ENCODE measurements at regions not wholly inside any gene's neighbourhood (a gene's known extent, or its start where the extent isn't known, plus 50 kb on each side); places are given as distances from the start of the nearest gene placed in this dataset.

GRCh38 chr4:8761824-8762205 is 109.8 kb downstream of the HMX1 start:
- in situ Hi-C loops (cut with HindIII; ENCODE audit: low sequenced_read_pairs) = no loop called here
- DNase-seq (ENCODE audit: low spot score) = no peak

- in situ Hi-C loops (cut with HindIII; ENCODE audit: low sequenced_read_pairs) = no loop called here
- no peak for DNase-seq (ENCODE audit: low spot score)
Measured at GRCh38 chr4:8761167-8761823, 110.3 kb downstream of the HMX1 start.

GRCh38 chr4:8760561-8760960 is 111.1 kb downstream of the HMX1 start:
- DNase-seq (ENCODE audit: low spot score) = no peak
- in situ Hi-C loops (cut with HindIII; ENCODE audit: low sequenced_read_pairs) = no loop called here

- DNase-seq (ENCODE audit: low spot score) = no peak
- in situ Hi-C loops (cut with HindIII; ENCODE audit: low sequenced_read_pairs) = no loop called here
Measured at GRCh38 chr4:8759987-8760386, 111.7 kb downstream of the HMX1 start.

GRCh38 chr4:8756816-8757215 is 114.8 kb downstream of the HMX1 start:
- DNase-seq (ENCODE audit: low spot score) = no peak
- in situ Hi-C loops (cut with HindIII; ENCODE audit: low sequenced_read_pairs) = no loop called here

GRCh38 chr4:8754634-8755589 is 116.7 kb downstream of the HMX1 start:
- no peak for DNase-seq (ENCODE audit: low spot score)
- in situ Hi-C loops (cut with HindIII; ENCODE audit: low sequenced_read_pairs) = no loop called here

- DNase-seq (ENCODE audit: low spot score) = no peak
- in situ Hi-C loops (cut with HindIII; ENCODE audit: low sequenced_read_pairs) = no loop called here
Measured at GRCh38 chr4:8748236-8748575, 123.4 kb downstream of the HMX1 start.

GRCh38 chr4:8747467-8748235 is 124.0 kb downstream of the HMX1 start:
- in situ Hi-C loops (cut with HindIII; ENCODE audit: low sequenced_read_pairs) = no loop called here
- no peak for DNase-seq (ENCODE audit: low spot score)

GRCh38 chr4:8746523-8747466 is 124.8 kb downstream of the HMX1 start:
- in situ Hi-C loops (cut with HindIII; ENCODE audit: low sequenced_read_pairs) = no loop called here
- DNase-seq (ENCODE audit: low spot score) = no peak

- in situ Hi-C loops (cut with HindIII; ENCODE audit: low sequenced_read_pairs) = no loop called here
- DNase-seq (ENCODE audit: low spot score) = no peak
Measured at GRCh38 chr4:8745826-8746225, 125.8 kb downstream of the HMX1 start.

GRCh38 chr4:8745005-8745790 is 126.4 kb downstream of the HMX1 start:
- no peak for DNase-seq (ENCODE audit: low spot score)

GRCh38 chr4:8744083-8744805 is 127.4 kb downstream of the HMX1 start:
- in situ Hi-C loops (cut with HindIII; ENCODE audit: low sequenced_read_pairs) = no loop called here
- no peak for DNase-seq (ENCODE audit: low spot score)

More at GRCh38 chr4:8745005-8745790, 126.4 kb downstream of the HMX1 start:
- in situ Hi-C loops (cut with HindIII; ENCODE audit: low sequenced_read_pairs) = no loop called here

- in situ Hi-C loops (cut with HindIII; ENCODE audit: low sequenced_read_pairs) = no loop called here
- DNase-seq (ENCODE audit: low spot score) = no peak
Measured at GRCh38 chr4:8742546-8742945, 129.1 kb downstream of the HMX1 start.

GRCh38 chr4:8741513-8742226 is 130.0 kb downstream of the HMX1 start:
- no peak for DNase-seq (ENCODE audit: low spot score)
- in situ Hi-C loops (cut with HindIII; ENCODE audit: low sequenced_read_pairs) = no loop called here

- no peak for DNase-seq (ENCODE audit: low spot score)
- in situ Hi-C loops (cut with HindIII; ENCODE audit: low sequenced_read_pairs) = no loop called here
Measured at GRCh38 chr4:8740666-8741395, 130.8 kb downstream of the HMX1 start.

Measured in G401 (cell line).